Right forelimb (tissue), 1 donor: ENCODE measurements at regions not wholly inside any gene's neighbourhood (a gene's known extent, or its start where the extent isn't known, plus 50 kb on each side); places are given as distances from the start of the nearest gene placed in this dataset.
"Not testable (repeated sequence)": the region's sequence is repeated elsewhere in the genome, so short reads cannot be mapped to it uniquely, and the experiment has no call there.

Source experiments
- DNase-seq: peaks from one replicate; pipeline ENCODE4 v3.0.0-alpha.2; 2018

GRCh38 chr18:10086458-10087210 lies 172.8 kb downstream of the VAPA start:
- no peak for DNase-seq

GRCh38 chr18:10088734-10089133 lies 174.9 kb downstream of the VAPA start:
- DNase-seq: no peak

- no peak for DNase-seq
Observed at GRCh38 chr18:10089881-10090280, 176.1 kb downstream of the VAPA start.

- DNase-seq: no peak
Observed at GRCh38 chr18:10090668-10091067, 176.9 kb downstream of the VAPA start.

GRCh38 chr18:10093445-10093844 lies 179.6 kb downstream of the VAPA start:
- DNase-seq: no peak

- no peak for DNase-seq
Observed at GRCh38 chr18:10094154-10094553, 180.3 kb downstream of the VAPA start.

- no peak for DNase-seq
Observed at GRCh38 chr18:10094655-10095054, 180.8 kb downstream of the VAPA start.

- no peak for DNase-seq
Observed at GRCh38 chr18:10095356-10095755, 181.5 kb downstream of the VAPA start.

- DNase-seq: no peak
Observed at GRCh38 chr18:10099539-10100140, 185.8 kb downstream of the VAPA start.

GRCh38 chr18:10100196-10100595 lies 186.4 kb downstream of the VAPA start:
- DNase-seq: no peak

GRCh38 chr18:10100941-10101701 lies 187.3 kb downstream of the VAPA start:
- DNase-seq: no peak

- no peak for DNase-seq
Observed at GRCh38 chr18:10101729-10102128, 187.9 kb downstream of the VAPA start.

- DNase-seq: not testable (repeated sequence)
Observed at GRCh38 chr18:10105118-10105517, 191.3 kb downstream of the VAPA start.

- no peak for DNase-seq
Observed at GRCh38 chr18:10111191-10111590, 197.4 kb downstream of the VAPA start.

GRCh38 chr18:10111944-10112343 lies 198.1 kb downstream of the VAPA start:
- no peak for DNase-seq

- no peak for DNase-seq
Observed at GRCh38 chr18:10113121-10114022, 199.6 kb downstream of the VAPA start.

GRCh38 chr18:10114717-10115463 lies 201.1 kb downstream of the VAPA start:
- no peak for DNase-seq

- no peak for DNase-seq
Observed at GRCh38 chr18:10116574-10116973, 202.8 kb downstream of the VAPA start.

- DNase-seq: no peak
Observed at GRCh38 chr18:10119528-10119927, 205.7 kb downstream of the VAPA start.

GRCh38 chr18:10119991-10120390 lies 206.2 kb downstream of the VAPA start:
- DNase-seq: no peak

- no peak for DNase-seq
Observed at GRCh38 chr18:10120622-10121021, 206.8 kb downstream of the VAPA start.

- DNase-seq: no peak
Observed at GRCh38 chr18:10121028-10121427, 207.2 kb downstream of the VAPA start.
